HCT116 (cell line): ENCODE measurements at regions not wholly inside any gene's neighbourhood (a gene's known extent, or its start where the extent isn't known, plus 50 kb on each side); places are given as distances from the start of the nearest gene placed in this dataset.

Experiments used
- ELF1 ChIP-seq: IDR thresholded peaks from 2 replicates; pipeline ENCODE4 v1.6.1; 2012; ENCODE audit warnings: low read depth, borderline replicate concordance
- EZH2 ChIP-seq: fragments of 200-600 bp; sonication (generic); IDR thresholded peaks from 2 replicates; pipeline ENCODE4 v1.6.1; 2017; ENCODE audit warnings: antibody characterized with exemption, mixed run types
- EZH2phosphoT487 ChIP-seq: fragments of 200-600 bp; IDR thresholded peaks from 2 replicates; pipeline ENCODE4 v1.6.1; 2018; ENCODE audit warnings: antibody characterized with exemption, borderline replicate concordance
- POLR2A ChIP-seq: IDR thresholded peaks from 2 replicates; pipeline ENCODE4 v1.7.0; 2011; ENCODE audit warnings: borderline replicate concordance; ENCODE audit not compliant: insufficient read depth, insufficient read length; ENCODE audit errors: extremely low read depth
- POLR2AphosphoS5 ChIP-seq: IDR thresholded peaks from 2 replicates; pipeline ENCODE4 v1.6.1; 2011; ENCODE audit warnings: mild to moderate bottlenecking, low read depth, low read length, moderate library complexity
- ZNF274 ChIP-seq: fragments of 200-500 bp; sonication (Bioruptor generic); IDR thresholded peaks from 2 replicates; pipeline ENCODE4 v1.6.1; 2014; ENCODE audit warnings: mild to moderate bottlenecking, low read depth, low read length, inconsistent platforms
- TF ChIP-seq, protein P1 (sequence below), 3 experiments: fragments of 200-600 bp in 1 of 3; sonication (generic) in 1 of 3; IDR thresholded peaks in 2 of 3; conservative IDR thresholded peaks in 1 of 3; 2 replicates each; pipeline ENCODE4 v1.5.1; 2012 to 2017; ENCODE audit warnings: low read depth in 2 of 3, low read length in 2 of 3, antibody characterized with exemption in 1 of 3, borderline replicate concordance in 1 of 3, control low read depth in 1 of 3, mild to moderate bottlenecking in 1 of 3, mixed read lengths in 1 of 3, mixed run types in 1 of 3, moderate library complexity in 1 of 3; ENCODE audit not compliant: insufficient read depth in 1 of 3

DNA sequence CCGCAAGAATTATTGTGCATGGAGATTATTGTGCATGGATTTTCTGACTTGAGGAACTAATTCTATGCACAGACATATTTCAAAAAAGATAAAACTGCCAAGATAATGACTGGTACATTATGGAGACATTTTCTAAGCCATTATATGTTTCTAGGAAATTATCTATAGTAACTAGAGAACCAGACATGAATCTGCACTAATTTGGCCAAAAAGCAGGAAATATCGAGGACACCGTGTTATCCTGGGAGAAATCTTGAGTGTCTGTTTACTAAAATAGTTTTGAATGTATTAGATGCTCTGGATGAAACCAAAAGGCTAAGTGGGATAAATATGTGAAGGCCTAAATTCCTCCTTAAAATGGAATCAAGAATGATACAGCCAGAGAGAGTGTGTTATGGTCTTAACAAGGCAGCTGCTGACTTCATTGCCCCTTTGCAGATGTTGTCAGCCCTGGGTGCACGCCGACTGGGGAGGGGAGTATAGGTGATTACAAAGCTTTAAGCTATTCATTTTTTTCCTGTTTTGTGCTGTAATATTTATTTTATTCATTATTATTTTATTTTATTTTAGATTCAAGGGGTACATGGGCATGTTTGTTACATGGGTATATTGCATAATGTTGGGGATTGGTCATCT lies 226.7 kb downstream of the UTP18 start:
- TF ChIP-seq, protein P1, sequence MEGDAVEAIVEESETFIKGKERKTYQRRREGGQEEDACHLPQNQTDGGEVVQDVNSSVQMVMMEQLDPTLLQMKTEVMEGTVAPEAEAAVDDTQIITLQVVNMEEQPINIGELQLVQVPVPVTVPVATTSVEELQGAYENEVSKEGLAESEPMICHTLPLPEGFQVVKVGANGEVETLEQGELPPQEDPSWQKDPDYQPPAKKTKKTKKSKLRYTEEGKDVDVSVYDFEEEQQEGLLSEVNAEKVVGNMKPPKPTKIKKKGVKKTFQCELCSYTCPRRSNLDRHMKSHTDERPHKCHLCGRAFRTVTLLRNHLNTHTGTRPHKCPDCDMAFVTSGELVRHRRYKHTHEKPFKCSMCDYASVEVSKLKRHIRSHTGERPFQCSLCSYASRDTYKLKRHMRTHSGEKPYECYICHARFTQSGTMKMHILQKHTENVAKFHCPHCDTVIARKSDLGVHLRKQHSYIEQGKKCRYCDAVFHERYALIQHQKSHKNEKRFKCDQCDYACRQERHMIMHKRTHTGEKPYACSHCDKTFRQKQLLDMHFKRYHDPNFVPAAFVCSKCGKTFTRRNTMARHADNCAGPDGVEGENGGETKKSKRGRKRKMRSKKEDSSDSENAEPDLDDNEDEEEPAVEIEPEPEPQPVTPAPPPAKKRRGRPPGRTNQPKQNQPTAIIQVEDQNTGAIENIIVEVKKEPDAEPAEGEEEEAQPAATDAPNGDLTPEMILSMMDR (IDR thresholded peaks at IDR 0.05 in 2 of 3, conservative IDR thresholded peaks at IDR 0.05 in 1 of 3; ENCODE audit: borderline replicate concordance in 1 of 3, insufficient read depth in 1 of 3, low read depth in 2 of 3, low read length in 2 of 3), result no peak
- TF ChIP-seq EZH2 (no peak), EZH2phosphoT487 (no peak), ELF1 (no peak), ZNF274 (no peak), POLR2A (no peak), POLR2AphosphoS5 (no peak)
